OCI-LY7 (cell line): ENCODE measurements at regions not wholly inside any gene's neighbourhood (a gene's known extent, or its start where the extent isn't known, plus 50 kb on each side); places are given as distances from the start of the nearest gene placed in this dataset.

Experiments used
- BruUV-seq: library from RNA; stranded (reverse); fragments of 400-500 nt; replicated peaks from 2 replicates; lab custom pipeline; 2021; lab: Mats Ljungman, UMichigan
- CTCF ChIA-PET: fragments of 300-600 bp; sonication (Branson Sonifier 250); formaldehyde crosslinking; loops from one replicate; lab custom pipeline; 2022; ENCODE audit warnings: antibody characterized with exemption; ENCODE audit not compliant: unreplicated experiment; lab: Charles Lee
- POLR2A ChIA-PET: fragments of 300-600 bp; sonication (Branson Sonifier 250); formaldehyde crosslinking; loops from one replicate; lab custom pipeline; 2022; ENCODE audit warnings: antibody characterized with exemption; lab: Charles Lee
- DNase-seq: peaks from one replicate; pipeline ENCODE4 v3.0.0-alpha.2; 2015; ENCODE audit warnings: low spot score
- H2AFZ ChIP-seq: fragments of 200-600 bp; sonication (generic), shearing (Covaris generic); 2 replicates; pipeline ENCODE4 v1.6.1; 2014; ENCODE audit warnings: mild to moderate bottlenecking, antibody characterized with exemption, low read length, moderate library complexity
- H3K27ac ChIP-seq: fragments of 200-600 bp; sonication (generic); 2 replicates; pipeline ENCODE4 v1.5.1; 2014; ENCODE audit warnings: mixed run types, low read depth, mild to moderate bottlenecking, moderate library complexity, low read length, inconsistent platforms; ENCODE audit not compliant: poor library complexity, severe bottlenecking
- H3K36me3 ChIP-seq: fragments of 200-600 bp; sonication (generic); 2 replicates; pipeline ENCODE4 v1.6.1; 2014; ENCODE audit warnings: mild to moderate bottlenecking, antibody characterized with exemption, low read length, moderate library complexity, mixed read lengths; ENCODE audit not compliant: insufficient read depth
- H3K4me1 ChIP-seq: fragments of 200-600 bp; sonication (generic); 2 replicates; pipeline ENCODE4 v1.5.1; 2014; ENCODE audit warnings: mild to moderate bottlenecking, low read length; ENCODE audit not compliant: insufficient read depth, poor library complexity, severe bottlenecking
- H3K4me2 ChIP-seq: fragments of 200-600 bp; sonication (generic); 2 replicates; pipeline ENCODE4 v1.6.1; 2014; ENCODE audit warnings: mild to moderate bottlenecking, low read length
- H3K4me3 ChIP-seq: fragments of 200-600 bp; sonication (generic); 2 replicates; pipeline ENCODE4 v1.5.1; 2014; ENCODE audit warnings: mild to moderate bottlenecking, low read depth, low read length; ENCODE audit not compliant: poor library complexity, severe bottlenecking
- H3K79me2 ChIP-seq: fragments of 200-600 bp; sonication (generic); 2 replicates; pipeline ENCODE4 v1.6.1; 2016; ENCODE audit warnings: low read depth, mild to moderate bottlenecking, low read length, moderate library complexity, mixed read lengths; ENCODE audit not compliant: insufficient read depth
- H3K9me2 ChIP-seq: fragments of 200-600 bp; sonication (generic); 2 replicates; pipeline ENCODE4 v1.6.1; 2016; ENCODE audit warnings: mild to moderate bottlenecking, low read length, mixed read lengths; ENCODE audit not compliant: insufficient read depth
- H3K9me3 ChIP-seq: fragments of 200-600 bp; sonication (generic); 2 replicates; pipeline ENCODE4 v1.6.1; 2014; ENCODE audit warnings: mild to moderate bottlenecking, mixed run types, low read length, mixed read lengths
- H4K20me1 ChIP-seq: fragments of 200-600 bp; sonication (generic); 2 replicates; pipeline ENCODE4 v1.6.1; 2014; ENCODE audit warnings: mild to moderate bottlenecking, antibody characterized with exemption, low read length, moderate library complexity, mixed read lengths; ENCODE audit not compliant: insufficient read depth
- CTCF ChIP-seq: fragments of 200-600 bp; sonication (generic); conservative IDR thresholded peaks from 2 replicates; pipeline ENCODE4 v1.5.1; 2014; ENCODE audit warnings: mild to moderate bottlenecking, antibody characterized with exemption, low read length, moderate library complexity, mixed read lengths
- EZH2phosphoT487 ChIP-seq: fragments of 200-600 bp; sonication (generic); IDR thresholded peaks from 2 replicates; pipeline ENCODE4 v1.6.1; 2018; ENCODE audit warnings: low read depth, borderline replicate concordance, mild to moderate bottlenecking, mixed run types, antibody characterized with exemption, low read length, moderate library complexity, mixed read lengths
- intact Hi-C: fragments of 100-400 bp; cut with micrococcal nuclease; formaldehyde crosslinking; loops from one replicate; pipeline ENCODE4 v1.10.0; 2022; ENCODE audit not compliant: unreplicated experiment

- CTCF ChIA-PET: no interaction called here
- no peak overlapping the region for H3K4me3 ChIP-seq
- TF ChIP-seq CTCF: no peak
- no peak for TF ChIP-seq EZH2phosphoT487
- no peaks in the 10 kb centered on the region for H3K9me3 ChIP-seq
- intact Hi-C loops: no loop called here
- H3K4me1 ChIP-seq: no peaks in the 10 kb centered on the region
- no TSS peak for BruUV-seq
- no peak overlapping the region for H3K27ac ChIP-seq
- no peaks in the 10 kb centered on the region for H3K9me2 ChIP-seq
- no peaks in the 10 kb centered on the region for H3K36me3 ChIP-seq
- no peak overlapping the region for H3K4me2 ChIP-seq
- no peaks in the 10 kb centered on the region for H4K20me1 ChIP-seq
- no peaks in the 10 kb centered on the region for H3K79me2 ChIP-seq
- DNase-seq: no peak
- POLR2A ChIA-PET: no interaction called here
- H2AFZ ChIP-seq: no peak overlapping the region
These were observed 70.6 kb upstream of the TLL1 start for GRCh38 chr4:165802452-165802851.

- BruUV-seq: no TSS peak
- Histone ChIP-seq H3K4me1 (no peaks in the 10 kb centered on the region), H3K36me3 (no peaks in the 10 kb centered on the region), H3K9me3 (no peaks in the 10 kb centered on the region), H3K79me2 (no peaks in the 10 kb centered on the region), H3K9me2 (no peaks in the 10 kb centered on the region), H3K4me2 (no peak overlapping the region), H3K4me3 (no peak overlapping the region), H3K27ac (no peak overlapping the region), H4K20me1 (no peaks in the 10 kb centered on the region), H2AFZ (no peak overlapping the region)
- intact Hi-C loops: no loop called here
- no peak for TF ChIP-seq CTCF
- TF ChIP-seq EZH2phosphoT487: no peak
- no peak for DNase-seq
- POLR2A ChIA-PET: no interaction called here
- CTCF ChIA-PET: no interaction called here
These were observed 70.0 kb upstream of the TLL1 start for GRCh38 chr4:165803005-165803404.

- TF ChIP-seq CTCF: no peak
- ChIA-PET CTCF (no interaction called here), POLR2A (no interaction called here)
- no peaks in the 10 kb centered on the region for H3K9me2 ChIP-seq
- H4K20me1 ChIP-seq: no peaks in the 10 kb centered on the region
- DNase-seq: no peak
- intact Hi-C loops: no loop called here
- H2AFZ ChIP-seq: no peak overlapping the region
- H3K4me3 ChIP-seq: no peak overlapping the region
- H3K27ac ChIP-seq: no peak overlapping the region
- H3K79me2 ChIP-seq: no peaks in the 10 kb centered on the region
- H3K36me3 ChIP-seq: no peaks in the 10 kb centered on the region
- H3K9me3 ChIP-seq: no peaks in the 10 kb centered on the region
- H3K4me1 ChIP-seq: no peaks in the 10 kb centered on the region
- no peak overlapping the region for H3K4me2 ChIP-seq
- no TSS peak for BruUV-seq
These were observed 67.6 kb upstream of the TLL1 start for GRCh38 chr4:165805406-165805805.
